ENCODE measurements at regions not wholly inside any gene's neighbourhood (a gene's known extent, or its start where the extent isn't known, plus 50 kb on each side); places are given as distances from the start of the nearest gene placed in this dataset.

GRCh38 chr1:106564192-106564591 is 492.3 kb upstream of the PRMT6 start:
- Histone ChIP-seq H3K9me1 (replicated peaks; ENCODE audit: control insufficient read depth, extremely low read depth, insufficient read depth, low read length) (no peaks in the 10 kb centered on the region), H4K20me1 (replicated peaks; ENCODE audit: control insufficient read depth, extremely low read depth, insufficient read depth, low read length) (no peaks in the 10 kb centered on the region), H3K9ac (replicated peaks; ENCODE audit: extremely low read depth, insufficient read depth, low read length) (no peak overlapping the region), H3K27me3 (ENCODE audit: control insufficient read depth in 2 of 2, insufficient read depth in 2 of 2, low read length in 2 of 2) (no peaks in the 10 kb centered on the region), H3K4me3 (replicated peaks in 1 of 3; ENCODE audit: insufficient read depth in 1 of 3, low read depth in 1 of 3, low read length in 3 of 3) (no peak overlapping the region), H3K9me3 (replicated peaks; ENCODE audit: control insufficient read depth, insufficient read depth, low read length) (peaks cover 2% of the 10 kb centered on the region), H2AFZ (ENCODE audit: low read depth, low read length) (no peak overlapping the region), H3K27ac (ENCODE audit: insufficient read depth, low read depth, low read length) (no peak overlapping the region), H3K4me2 (ENCODE audit: insufficient read depth, low read length) (no peak overlapping the region), H3K36me3 (ENCODE audit: control insufficient read depth in 2 of 2, extremely low read depth in 1 of 2, insufficient read depth in 2 of 2, low read length in 2 of 2) (no peaks in the 10 kb centered on the region), H3K79me2 (ENCODE audit: control insufficient read depth, insufficient read depth, low read length) (no peaks in the 10 kb centered on the region), H3K4me1 (ENCODE audit: control insufficient read depth, extremely low read depth, insufficient read depth, low read length) (no peaks in the 10 kb centered on the region)
- dilution Hi-C loops (cut with MboI; ENCODE audit: extremely low pct_ligation_motif_present, low sequenced_read_pairs) (no loop called here), intact Hi-C loops (cut with micrococcal nuclease) (no loop called here)
- no TSS peak for BruUV-seq (replicated peaks)
- ChIA-PET POLR2A (no interaction called here), CTCF (no interaction called here)
- DNase-seq (ENCODE audit: low read depth, low spot score) (no peak), FAIRE-seq (no peak)
- TF ChIP-seq EZH2 (IDR thresholded peaks at IDR 0.05; ENCODE audit: borderline replicate concordance, low read depth, low read length, severe bottlenecking) (no peak), FOS (IDR thresholded peaks at IDR 0.05; ENCODE audit: borderline replicate concordance, insufficient read depth, low read length) (no peak), POLR2A (IDR thresholded peaks at IDR 0.05; ENCODE audit: low read depth, low read length) (no peak), MAX (IDR thresholded peaks at IDR 0.05; ENCODE audit: insufficient read depth, insufficient read length) (no peak)

GRCh38 chr1:106568201-106568974 is 488.1 kb upstream of the PRMT6 start:
- Histone ChIP-seq H3K27ac (ENCODE audit: insufficient read depth, low read depth, low read length) (no peak overlapping the region), H3K27me3 (ENCODE audit: control insufficient read depth in 2 of 2, insufficient read depth in 2 of 2, low read length in 2 of 2) (no peaks in the 10 kb centered on the region), H3K9ac (replicated peaks; ENCODE audit: extremely low read depth, insufficient read depth, low read length) (no peak overlapping the region), H3K4me2 (ENCODE audit: insufficient read depth, low read length) (no peak overlapping the region), H3K9me3 (replicated peaks; ENCODE audit: control insufficient read depth, insufficient read depth, low read length) (peaks cover 3% of the 10 kb centered on the region), H3K4me1 (ENCODE audit: control insufficient read depth, extremely low read depth, insufficient read depth, low read length) (no peaks in the 10 kb centered on the region), H3K4me3 (replicated peaks in 1 of 3; ENCODE audit: insufficient read depth in 1 of 3, low read depth in 1 of 3, low read length in 3 of 3) (no peak overlapping the region), H3K9me1 (replicated peaks; ENCODE audit: control insufficient read depth, extremely low read depth, insufficient read depth, low read length) (no peaks in the 10 kb centered on the region), H4K20me1 (replicated peaks; ENCODE audit: control insufficient read depth, extremely low read depth, insufficient read depth, low read length) (no peaks in the 10 kb centered on the region), H3K36me3 (ENCODE audit: control insufficient read depth in 2 of 2, extremely low read depth in 1 of 2, insufficient read depth in 2 of 2, low read length in 2 of 2) (no peaks in the 10 kb centered on the region), H2AFZ (ENCODE audit: low read depth, low read length) (no peak overlapping the region), H3K79me2 (ENCODE audit: control insufficient read depth, insufficient read depth, low read length) (no peaks in the 10 kb centered on the region)
- dilution Hi-C loops (cut with MboI; ENCODE audit: extremely low pct_ligation_motif_present, low sequenced_read_pairs): no loop called here
- DNase-seq (ENCODE audit: low read depth, low spot score): no peak
- no peak for TF ChIP-seq FOS (IDR thresholded peaks at IDR 0.05; ENCODE audit: borderline replicate concordance, insufficient read depth, low read length)
- no peak for TF ChIP-seq JUN (IDR thresholded peaks at IDR 0.05; ENCODE audit: borderline replicate concordance, insufficient read depth, insufficient read length, low read depth)
- no peak for TF ChIP-seq GATA2 (IDR thresholded peaks at IDR 0.05; ENCODE audit: insufficient read depth, insufficient read length, low read depth, low read length)
- no peak for TF ChIP-seq EZH2 (IDR thresholded peaks at IDR 0.05; ENCODE audit: borderline replicate concordance, low read depth, low read length, severe bottlenecking)
- TF ChIP-seq CTCF (IDR thresholded peaks at IDR 0.05; ENCODE audit: extremely low read depth in 1 of 2, insufficient read depth in 1 of 2, low read depth in 1 of 2, low read length in 2 of 2): no peak
- TF ChIP-seq MAX (IDR thresholded peaks at IDR 0.05; ENCODE audit: insufficient read depth, insufficient read length): no peak
- TF ChIP-seq POLR2A (IDR thresholded peaks at IDR 0.05; ENCODE audit: low read depth, low read length): no peak
- TF ChIP-seq MYC (IDR thresholded peaks at IDR 0.05; ENCODE audit: low read depth, low read length): no peak
- no peak for TF ChIP-seq POLR2AphosphoS5 (IDR thresholded peaks at IDR 0.05; ENCODE audit: insufficient read depth, low read depth, low read length)
- intact Hi-C loops (cut with micrococcal nuclease): no loop called here
- ChIA-PET CTCF (no interaction called here), POLR2A (no interaction called here)
- BruUV-seq (replicated peaks): no TSS peak
- FAIRE-seq: no peak

Measured in endothelial cell of umbilical vein (primary cell).